ENCODE measurements at regions not wholly inside any gene's neighbourhood (a gene's known extent, or its start where the extent isn't known, plus 50 kb on each side); places are given as distances from the start of the nearest gene placed in this dataset.

DNA sequence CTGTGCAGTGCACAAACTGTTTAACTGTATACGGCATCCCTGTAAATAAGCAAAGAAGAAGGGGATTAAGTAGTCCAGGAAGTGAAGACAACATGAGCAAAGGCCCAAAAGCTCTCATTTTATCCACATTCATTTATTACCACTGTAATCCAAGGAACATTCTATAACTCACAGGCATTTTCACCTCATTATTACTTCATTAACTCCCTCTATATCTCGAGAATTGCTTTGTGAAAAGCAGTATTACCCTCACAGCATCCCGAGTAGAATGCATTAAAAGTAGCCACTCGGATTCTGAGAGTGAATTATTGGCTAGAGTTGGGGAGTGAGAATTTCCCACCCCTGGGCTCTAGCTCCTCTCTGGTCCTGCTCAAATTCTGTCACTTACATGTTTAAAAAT is 51.0 kb upstream of the CHCHD3 start:
- Histone ChIP-seq H3F3A (ENCODE audit: low read depth) (no peaks in the 10 kb centered on the region), H3K9me3 (ENCODE audit: low read depth) (no peaks in the 10 kb centered on the region), H3K27ac (no peak overlapping the region), H3K27me3 (no peaks in the 10 kb centered on the region), H3K4me1 (peaks cover 3% of the 10 kb centered on the region), H3K4me2 (no peak overlapping the region), H3K4me3 (no peak overlapping the region), H3K9ac (no peak overlapping the region), H3K36me3 (no peaks in the 10 kb centered on the region), H2AFZ (replicated peaks) (no peak overlapping the region), H3K79me2 (ENCODE audit: low read depth) (no peaks in the 10 kb centered on the region), H4K20me1 (ENCODE audit: low read depth) (no peaks in the 10 kb centered on the region)
- H3K4me3 Mint-ChIP-seq: no peak overlapping the region
- no peak overlapping the region for H3K27ac Mint-ChIP-seq
- H3K9me3 Mint-ChIP-seq: peaks cover 2% of the 10 kb centered on the region
- no peaks in the 10 kb centered on the region for H3K36me3 Mint-ChIP-seq
- H3K27me3 Mint-ChIP-seq (ENCODE audit: insufficient read depth, low read depth): no peaks in the 10 kb centered on the region
- no peaks in the 10 kb centered on the region for H3K4me1 Mint-ChIP-seq
- TF ChIP-seq EZH2 (IDR thresholded peaks at IDR 0.05): no peak
- TF ChIP-seq, protein P1, sequence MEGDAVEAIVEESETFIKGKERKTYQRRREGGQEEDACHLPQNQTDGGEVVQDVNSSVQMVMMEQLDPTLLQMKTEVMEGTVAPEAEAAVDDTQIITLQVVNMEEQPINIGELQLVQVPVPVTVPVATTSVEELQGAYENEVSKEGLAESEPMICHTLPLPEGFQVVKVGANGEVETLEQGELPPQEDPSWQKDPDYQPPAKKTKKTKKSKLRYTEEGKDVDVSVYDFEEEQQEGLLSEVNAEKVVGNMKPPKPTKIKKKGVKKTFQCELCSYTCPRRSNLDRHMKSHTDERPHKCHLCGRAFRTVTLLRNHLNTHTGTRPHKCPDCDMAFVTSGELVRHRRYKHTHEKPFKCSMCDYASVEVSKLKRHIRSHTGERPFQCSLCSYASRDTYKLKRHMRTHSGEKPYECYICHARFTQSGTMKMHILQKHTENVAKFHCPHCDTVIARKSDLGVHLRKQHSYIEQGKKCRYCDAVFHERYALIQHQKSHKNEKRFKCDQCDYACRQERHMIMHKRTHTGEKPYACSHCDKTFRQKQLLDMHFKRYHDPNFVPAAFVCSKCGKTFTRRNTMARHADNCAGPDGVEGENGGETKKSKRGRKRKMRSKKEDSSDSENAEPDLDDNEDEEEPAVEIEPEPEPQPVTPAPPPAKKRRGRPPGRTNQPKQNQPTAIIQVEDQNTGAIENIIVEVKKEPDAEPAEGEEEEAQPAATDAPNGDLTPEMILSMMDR (IDR thresholded peaks at IDR 0.05): no peak
- TF ChIP-seq EZH2phosphoT487 (IDR thresholded peaks at IDR 0.05): no peak
- DNase-seq (ENCODE audit: low spot score): no peak

DNA sequence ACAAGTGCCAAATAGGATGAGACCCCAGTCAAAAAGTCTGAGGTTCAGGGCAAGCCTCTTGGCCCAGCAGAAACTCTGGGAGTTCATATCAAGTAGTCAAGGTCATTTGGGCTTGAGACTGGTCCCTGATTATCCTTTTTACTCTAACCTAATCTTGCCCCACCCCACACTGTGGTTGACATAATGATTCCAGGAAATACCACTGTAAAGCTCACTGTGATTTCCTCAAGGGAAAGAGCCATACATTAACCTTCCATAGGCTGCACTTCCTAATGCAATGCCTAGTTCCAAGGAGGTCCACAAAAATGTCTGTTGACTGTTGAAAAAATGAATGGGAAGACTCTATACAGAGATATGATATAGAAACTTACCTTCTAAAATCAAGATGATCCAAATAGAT is 52.9 kb upstream of the CHCHD3 start:
- Histone ChIP-seq H3K27ac (no peak overlapping the region), H3K4me2 (no peak overlapping the region), H4K20me1 (ENCODE audit: low read depth) (no peaks in the 10 kb centered on the region), H3K4me1 (peaks cover 3% of the 10 kb centered on the region), H3K36me3 (no peaks in the 10 kb centered on the region), H3K9me3 (ENCODE audit: low read depth) (no peaks in the 10 kb centered on the region), H3K9ac (no peak overlapping the region), H2AFZ (replicated peaks) (no peak overlapping the region), H3K27me3 (no peaks in the 10 kb centered on the region), H3K79me2 (ENCODE audit: low read depth) (no peaks in the 10 kb centered on the region), H3K4me3 (no peak overlapping the region), H3F3A (ENCODE audit: low read depth) (no peaks in the 10 kb centered on the region)
- TF ChIP-seq, protein P1 (IDR thresholded peaks at IDR 0.05): no peak
- no peak for TF ChIP-seq EZH2phosphoT487 (IDR thresholded peaks at IDR 0.05)
- TF ChIP-seq EZH2 (IDR thresholded peaks at IDR 0.05): no peak
- Mint-ChIP-seq H3K27ac (no peak overlapping the region), H3K4me1 (peaks cover 4% of the 10 kb centered on the region), H3K4me3 (no peak overlapping the region), H3K36me3 (no peaks in the 10 kb centered on the region), H3K9me3 (peaks cover 2% of the 10 kb centered on the region), H3K27me3 (ENCODE audit: insufficient read depth, low read depth) (peaks cover 5% of the 10 kb centered on the region)
- no peak for DNase-seq (ENCODE audit: low spot score)

DNA sequence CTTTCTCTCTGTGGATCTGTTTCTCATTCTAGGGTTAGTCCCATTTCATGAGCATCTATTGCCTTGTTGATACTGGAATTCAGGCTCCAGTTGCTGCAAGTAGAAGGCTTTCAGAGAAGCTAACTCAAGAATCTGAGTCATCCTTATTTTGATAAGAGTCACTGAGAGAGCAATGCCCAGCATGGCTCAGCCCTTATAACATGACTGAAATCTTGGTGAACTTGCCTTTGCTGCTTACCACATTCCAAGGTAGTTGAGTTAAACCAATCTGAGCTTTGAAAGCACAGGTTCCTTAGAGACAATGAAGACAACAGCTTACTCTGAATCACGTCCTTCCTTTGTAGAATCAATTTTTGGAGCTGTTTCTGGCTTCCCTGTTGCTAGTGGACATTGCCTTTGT is 53.6 kb upstream of the CHCHD3 start:
- H3K27ac ChIP-seq: no peak overlapping the region
- peaks cover 3% of the 10 kb centered on the region for H3K4me1 ChIP-seq
- no peak overlapping the region for H3K4me3 Mint-ChIP-seq
- H3K9me3 ChIP-seq (ENCODE audit: low read depth): no peaks in the 10 kb centered on the region
- H3K9ac ChIP-seq: no peak overlapping the region
- H3K27me3 ChIP-seq: no peaks in the 10 kb centered on the region
- peaks cover 5% of the 10 kb centered on the region for H3K4me1 Mint-ChIP-seq
- H3K4me3 ChIP-seq: no peak overlapping the region
- no peaks in the 10 kb centered on the region for H4K20me1 ChIP-seq (ENCODE audit: low read depth)
- TF ChIP-seq, protein P1 (IDR thresholded peaks at IDR 0.05): no peak
- TF ChIP-seq EZH2 (IDR thresholded peaks at IDR 0.05) (no peak), EZH2phosphoT487 (IDR thresholded peaks at IDR 0.05) (no peak)
- no peaks in the 10 kb centered on the region for H3K9me3 Mint-ChIP-seq
- H3K27ac Mint-ChIP-seq: no peak overlapping the region
- DNase-seq (ENCODE audit: low spot score): no peak
- no peak overlapping the region for H2AFZ ChIP-seq (replicated peaks)
- no peaks in the 10 kb centered on the region for H3K36me3 ChIP-seq
- no peaks in the 10 kb centered on the region for H3K79me2 ChIP-seq (ENCODE audit: low read depth)
- peaks cover 7% of the 10 kb centered on the region for H3K27me3 Mint-ChIP-seq (ENCODE audit: insufficient read depth, low read depth)
- H3F3A ChIP-seq (ENCODE audit: low read depth): no peaks in the 10 kb centered on the region
- no peak overlapping the region for H3K4me2 ChIP-seq
- no peaks in the 10 kb centered on the region for H3K36me3 Mint-ChIP-seq

All from neural progenitor cell (in vitro differentiated cells).